NCI-H446 treated with DMSO at 0.1 percent for 48 hours (cell line): ENCODE measurements at regions not wholly inside any gene's neighbourhood (a gene's known extent, or its start where the extent isn't known, plus 50 kb on each side); places are given as distances from the start of the nearest gene placed in this dataset.
"Not testable (repeated sequence)": the region's sequence is repeated elsewhere in the genome, so short reads cannot be mapped to it uniquely, and the experiment has no call there.

ENCODE experiments used
- DNase-seq: peaks from one replicate; lab custom pipeline; 2025; lab: John Stamatoyannopoulos, UW

- DNase-seq: no peak
These were observed 56.2 kb upstream of the LRRTM4 start for GRCh38 chr2:77578354-77578753.

- DNase-seq: no peak
These were observed 57.0 kb upstream of the LRRTM4 start for GRCh38 chr2:77579076-77579769.

GRCh38 chr2:77588438-77588837 lies 66.3 kb upstream of the LRRTM4 start:
- DNase-seq: no peak

- no peak for DNase-seq
These were observed 68.2 kb upstream of the LRRTM4 start for GRCh38 chr2:77590298-77590917.

GRCh38 chr2:77592955-77593354 lies 70.8 kb upstream of the LRRTM4 start:
- DNase-seq: not testable (repeated sequence)

- no peak for DNase-seq
These were observed 80.6 kb upstream of the LRRTM4 start for GRCh38 chr2:77602771-77603170.

GRCh38 chr2:77604953-77605929 lies 83.1 kb upstream of the LRRTM4 start:
- DNase-seq: no peak

GRCh38 chr2:77608510-77608909 lies 86.3 kb upstream of the LRRTM4 start:
- no peak for DNase-seq

GRCh38 chr2:77629539-77629938 lies 107.4 kb upstream of the LRRTM4 start:
- DNase-seq: no peak

GRCh38 chr2:77631007-77631406 lies 108.8 kb upstream of the LRRTM4 start:
- DNase-seq: no peak

GRCh38 chr2:77633601-77634000 lies 111.4 kb upstream of the LRRTM4 start:
- DNase-seq: no peak

GRCh38 chr2:77640924-77641323 lies 118.7 kb upstream of the LRRTM4 start:
- DNase-seq: no peak

- no peak for DNase-seq
These were observed 120.2 kb upstream of the LRRTM4 start for GRCh38 chr2:77642339-77642738.

- no peak for DNase-seq
These were observed 127.7 kb upstream of the LRRTM4 start for GRCh38 chr2:77649856-77650255.

- no peak for DNase-seq
These were observed 130.3 kb upstream of the LRRTM4 start for GRCh38 chr2:77652499-77652898.

GRCh38 chr2:77664491-77664890 lies 142.3 kb upstream of the LRRTM4 start:
- no peak for DNase-seq

- no peak for DNase-seq
These were observed 144.2 kb upstream of the LRRTM4 start for GRCh38 chr2:77666251-77666980.

GRCh38 chr2:77684543-77685319 lies 162.6 kb upstream of the LRRTM4 start:
- DNase-seq: not testable (repeated sequence)

- DNase-seq: no peak
These were observed 190.4 kb upstream of the LRRTM4 start for GRCh38 chr2:77712601-77713000.

- no peak for DNase-seq
These were observed 191.2 kb upstream of the LRRTM4 start for GRCh38 chr2:77713412-77713811.

- no peak for DNase-seq
These were observed 197.9 kb upstream of the LRRTM4 start for GRCh38 chr2:77720115-77720514.
